IMR-90 (cell line): ENCODE measurements at regions not wholly inside any gene's neighbourhood (a gene's known extent, or its start where the extent isn't known, plus 50 kb on each side); places are given as distances from the start of the nearest gene placed in this dataset.

Source experiments
- BHLHE40 ChIP-seq: fragments of 150-350 bp; IDR thresholded peaks from 2 replicates; pipeline ENCODE4 v1.6.1; 2016; ENCODE audit warnings: mild to moderate bottlenecking, low read depth, low read length
- CTCF ChIP-seq: conservative IDR thresholded peaks from 2 replicates; pipeline ENCODE4 v1.5.1; 2012; ENCODE audit warnings: mild to moderate bottlenecking, low read depth, low read length, improper control_type of control experiment
- POLR2A ChIP-seq: IDR thresholded peaks from 2 replicates; pipeline ENCODE4 v1.6.1; 2012; ENCODE audit warnings: mild to moderate bottlenecking, low read depth, low read length
- RAD21 ChIP-seq: IDR thresholded peaks from 2 replicates; pipeline ENCODE4 v1.6.1; 2012; ENCODE audit warnings: low read length, improper control_type of control experiment

GRCh38 chr16:77067900-77068299 lies 123.1 kb upstream of the MON1B start:
- TF ChIP-seq CTCF (no peak), POLR2A (no peak), RAD21 (no peak), BHLHE40 (no peak)
